ENCODE measurements at regions not wholly inside any gene's neighbourhood (a gene's known extent, or its start where the extent isn't known, plus 50 kb on each side); places are given as distances from the start of the nearest gene placed in this dataset.

DNA sequence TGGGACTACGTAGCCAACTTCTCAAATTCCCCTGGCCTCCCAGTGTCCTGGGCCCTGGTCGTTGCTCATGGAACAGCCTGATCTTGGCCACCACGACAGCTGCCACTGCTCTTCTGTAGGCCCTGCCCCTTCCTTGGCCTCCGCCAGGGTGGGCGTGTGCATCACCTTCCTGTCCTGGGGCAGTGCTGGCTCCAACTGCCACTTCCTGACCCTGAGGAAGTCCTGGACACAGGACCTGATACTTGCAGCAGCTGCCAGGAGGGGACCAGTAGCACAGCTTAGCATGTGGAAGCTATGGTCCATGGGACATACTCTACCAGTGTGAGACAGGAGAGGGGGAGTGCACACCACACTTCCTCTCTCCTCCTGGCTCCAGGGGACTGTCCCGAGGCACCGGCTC lies 145.2 kb downstream of the TENT4A start:
- DNase-seq (ENCODE audit: low read depth in 1 of 2, low spot score in 1 of 2), result no peak

DNA sequence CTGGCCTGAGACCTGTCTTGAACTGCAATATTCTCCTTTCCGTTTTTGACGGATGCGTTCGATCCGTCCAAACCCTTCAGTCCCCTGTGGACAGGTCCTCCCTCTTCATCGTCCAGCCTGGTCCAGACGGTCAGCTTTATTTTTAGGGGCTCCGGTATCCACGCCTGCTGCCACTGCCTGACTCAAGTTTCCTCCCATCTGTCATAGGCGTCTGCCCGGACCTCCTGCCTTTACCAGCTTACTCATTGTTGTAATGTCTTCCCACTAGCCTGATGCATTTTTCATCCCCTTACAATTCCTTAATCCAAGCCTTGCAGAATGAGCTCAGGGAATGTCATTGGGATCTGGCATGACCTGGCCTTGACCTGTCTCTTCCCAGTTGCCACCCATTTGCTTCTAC lies 145.8 kb downstream of the TENT4A start:
- Histone ChIP-seq H3K27me3 (ENCODE audit: insufficient read depth, poor library complexity, severe bottlenecking) (no peaks in the 10 kb centered on the region), H3K27ac (replicated peaks) (no peak overlapping the region), H3K4me3 (replicated peaks; ENCODE audit: insufficient read depth, low read length) (no peak overlapping the region)
- DNase-seq (ENCODE audit: low read depth in 1 of 2, low spot score in 1 of 2), result no peak
- TF ChIP-seq, protein P1, sequence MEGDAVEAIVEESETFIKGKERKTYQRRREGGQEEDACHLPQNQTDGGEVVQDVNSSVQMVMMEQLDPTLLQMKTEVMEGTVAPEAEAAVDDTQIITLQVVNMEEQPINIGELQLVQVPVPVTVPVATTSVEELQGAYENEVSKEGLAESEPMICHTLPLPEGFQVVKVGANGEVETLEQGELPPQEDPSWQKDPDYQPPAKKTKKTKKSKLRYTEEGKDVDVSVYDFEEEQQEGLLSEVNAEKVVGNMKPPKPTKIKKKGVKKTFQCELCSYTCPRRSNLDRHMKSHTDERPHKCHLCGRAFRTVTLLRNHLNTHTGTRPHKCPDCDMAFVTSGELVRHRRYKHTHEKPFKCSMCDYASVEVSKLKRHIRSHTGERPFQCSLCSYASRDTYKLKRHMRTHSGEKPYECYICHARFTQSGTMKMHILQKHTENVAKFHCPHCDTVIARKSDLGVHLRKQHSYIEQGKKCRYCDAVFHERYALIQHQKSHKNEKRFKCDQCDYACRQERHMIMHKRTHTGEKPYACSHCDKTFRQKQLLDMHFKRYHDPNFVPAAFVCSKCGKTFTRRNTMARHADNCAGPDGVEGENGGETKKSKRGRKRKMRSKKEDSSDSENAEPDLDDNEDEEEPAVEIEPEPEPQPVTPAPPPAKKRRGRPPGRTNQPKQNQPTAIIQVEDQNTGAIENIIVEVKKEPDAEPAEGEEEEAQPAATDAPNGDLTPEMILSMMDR (IDR thresholded peaks at IDR 0.05; ENCODE audit: insufficient read depth, low read length), result no peak

More for the DNA sequence above, 145.2 kb downstream of the TENT4A start:
- H3K4me3 ChIP-seq (replicated peaks; ENCODE audit: insufficient read depth, low read length), result no peak overlapping the region
- H3K27ac ChIP-seq (replicated peaks), result no peak overlapping the region
- H3K27me3 ChIP-seq (ENCODE audit: insufficient read depth, poor library complexity, severe bottlenecking), result no peaks in the 10 kb centered on the region
- TF ChIP-seq GABPA (IDR thresholded peaks at IDR 0.05; ENCODE audit: low read depth) (no peak), SPI1 (IDR thresholded peaks at IDR 0.05; ENCODE audit: borderline replicate concordance, low read depth) (no peak), POLR2AphosphoS5 (IDR thresholded peaks at IDR 0.05; ENCODE audit: low read depth) (no peak)
- TF ChIP-seq, protein P1 (IDR thresholded peaks at IDR 0.05; ENCODE audit: insufficient read depth, low read length), result no peak
- TF ChIP-seq, protein P2, sequence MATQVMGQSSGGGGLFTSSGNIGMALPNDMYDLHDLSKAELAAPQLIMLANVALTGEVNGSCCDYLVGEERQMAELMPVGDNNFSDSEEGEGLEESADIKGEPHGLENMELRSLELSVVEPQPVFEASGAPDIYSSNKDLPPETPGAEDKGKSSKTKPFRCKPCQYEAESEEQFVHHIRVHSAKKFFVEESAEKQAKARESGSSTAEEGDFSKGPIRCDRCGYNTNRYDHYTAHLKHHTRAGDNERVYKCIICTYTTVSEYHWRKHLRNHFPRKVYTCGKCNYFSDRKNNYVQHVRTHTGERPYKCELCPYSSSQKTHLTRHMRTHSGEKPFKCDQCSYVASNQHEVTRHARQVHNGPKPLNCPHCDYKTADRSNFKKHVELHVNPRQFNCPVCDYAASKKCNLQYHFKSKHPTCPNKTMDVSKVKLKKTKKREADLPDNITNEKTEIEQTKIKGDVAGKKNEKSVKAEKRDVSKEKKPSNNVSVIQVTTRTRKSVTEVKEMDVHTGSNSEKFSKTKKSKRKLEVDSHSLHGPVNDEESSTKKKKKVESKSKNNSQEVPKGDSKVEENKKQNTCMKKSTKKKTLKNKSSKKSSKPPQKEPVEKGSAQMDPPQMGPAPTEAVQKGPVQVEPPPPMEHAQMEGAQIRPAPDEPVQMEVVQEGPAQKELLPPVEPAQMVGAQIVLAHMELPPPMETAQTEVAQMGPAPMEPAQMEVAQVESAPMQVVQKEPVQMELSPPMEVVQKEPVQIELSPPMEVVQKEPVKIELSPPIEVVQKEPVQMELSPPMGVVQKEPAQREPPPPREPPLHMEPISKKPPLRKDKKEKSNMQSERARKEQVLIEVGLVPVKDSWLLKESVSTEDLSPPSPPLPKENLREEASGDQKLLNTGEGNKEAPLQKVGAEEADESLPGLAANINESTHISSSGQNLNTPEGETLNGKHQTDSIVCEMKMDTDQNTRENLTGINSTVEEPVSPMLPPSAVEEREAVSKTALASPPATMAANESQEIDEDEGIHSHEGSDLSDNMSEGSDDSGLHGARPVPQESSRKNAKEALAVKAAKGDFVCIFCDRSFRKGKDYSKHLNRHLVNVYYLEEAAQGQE (IDR thresholded peaks at IDR 0.05; ENCODE audit: insufficient replicate concordance, low read depth), result no peak

GRCh38 chr5:6859951-6860638 lies 146.9 kb downstream of the TENT4A start:
- no peak for TF ChIP-seq GABPA (IDR thresholded peaks at IDR 0.05; ENCODE audit: low read depth)
- no peak for TF ChIP-seq SPI1 (IDR thresholded peaks at IDR 0.05; ENCODE audit: borderline replicate concordance, low read depth)
- TF ChIP-seq, protein P1 (IDR thresholded peaks at IDR 0.05; ENCODE audit: insufficient read depth, low read length), result no peak
- TF ChIP-seq POLR2AphosphoS5 (IDR thresholded peaks at IDR 0.05; ENCODE audit: low read depth), result no peak
- TF ChIP-seq, protein P2 (IDR thresholded peaks at IDR 0.05; ENCODE audit: insufficient replicate concordance, low read depth), result no peak
- no peak overlapping the region for H3K4me3 ChIP-seq (replicated peaks; ENCODE audit: insufficient read depth, low read length)
- no peaks in the 10 kb centered on the region for H3K27me3 ChIP-seq (ENCODE audit: insufficient read depth, poor library complexity, severe bottlenecking)
- DNase-seq (ENCODE audit: low read depth in 1 of 2, low spot score in 1 of 2), result no peak
- H3K27ac ChIP-seq (replicated peaks), result no peak overlapping the region

GRCh38 chr5:6861036-6861435 lies 147.8 kb downstream of the TENT4A start:
- Histone ChIP-seq H3K4me3 (replicated peaks; ENCODE audit: insufficient read depth, low read length) (no peak overlapping the region), H3K27me3 (ENCODE audit: insufficient read depth, poor library complexity, severe bottlenecking) (no peaks in the 10 kb centered on the region), H3K27ac (replicated peaks) (no peak overlapping the region)
- DNase-seq (ENCODE audit: low read depth in 1 of 2, low spot score in 1 of 2), result no peak
- TF ChIP-seq SPI1 (IDR thresholded peaks at IDR 0.05; ENCODE audit: borderline replicate concordance, low read depth), result no peak
- no peak for TF ChIP-seq POLR2AphosphoS5 (IDR thresholded peaks at IDR 0.05; ENCODE audit: low read depth)
- TF ChIP-seq, protein P1 (IDR thresholded peaks at IDR 0.05; ENCODE audit: insufficient read depth, low read length), result no peak
- TF ChIP-seq, protein P2 (IDR thresholded peaks at IDR 0.05; ENCODE audit: insufficient replicate concordance, low read depth), result no peak
- TF ChIP-seq GABPA (IDR thresholded peaks at IDR 0.05; ENCODE audit: low read depth), result no peak
